Progenitor cell of endocrine pancreas (in vitro differentiated cells): ENCODE measurements at regions not wholly inside any gene's neighbourhood (a gene's known extent, or its start where the extent isn't known, plus 50 kb on each side); places are given as distances from the start of the nearest gene placed in this dataset.

ENCODE experiments used
- DNase-seq: peaks from one replicate; pipeline ENCODE4 v3.0.0; 2021; ENCODE audit warnings: low spot score; ENCODE audit not compliant: unreplicated experiment
- H3K27ac Mint-ChIP-seq: 2 replicates; pipeline ENCODE4 v1.8.0; 2021; ENCODE audit warnings: mild to moderate bottlenecking, moderate library complexity, mixed read lengths
- H3K27me3 Mint-ChIP-seq: 2 replicates; pipeline ENCODE4 v1.8.0; 2021; ENCODE audit warnings: mixed read lengths
- H3K36me3 Mint-ChIP-seq: 2 replicates; pipeline ENCODE4 v1.8.0; 2022; ENCODE audit warnings: mixed read lengths; ENCODE audit not compliant: insufficient read depth
- H3K4me1 Mint-ChIP-seq: 2 replicates; pipeline ENCODE4 v1.8.0; 2021; ENCODE audit warnings: low read depth, mixed read lengths
- H3K4me3 Mint-ChIP-seq: 2 replicates; pipeline ENCODE4 v1.8.0; 2021; ENCODE audit warnings: low read depth, mild to moderate bottlenecking, moderate library complexity, mixed read lengths
- H3K9me3 Mint-ChIP-seq: 2 replicates; pipeline ENCODE4 v1.8.0; 2021; ENCODE audit warnings: low read depth, mixed read lengths
- CTCF ChIP-seq: fragments of 200-600 bp; sonication (generic); IDR thresholded peaks from one replicate; pipeline ENCODE4 v1.5.0; 2021; ENCODE audit warnings: antibody characterized with exemption, mild to moderate bottlenecking; ENCODE audit not compliant: unreplicated experiment

DNA sequence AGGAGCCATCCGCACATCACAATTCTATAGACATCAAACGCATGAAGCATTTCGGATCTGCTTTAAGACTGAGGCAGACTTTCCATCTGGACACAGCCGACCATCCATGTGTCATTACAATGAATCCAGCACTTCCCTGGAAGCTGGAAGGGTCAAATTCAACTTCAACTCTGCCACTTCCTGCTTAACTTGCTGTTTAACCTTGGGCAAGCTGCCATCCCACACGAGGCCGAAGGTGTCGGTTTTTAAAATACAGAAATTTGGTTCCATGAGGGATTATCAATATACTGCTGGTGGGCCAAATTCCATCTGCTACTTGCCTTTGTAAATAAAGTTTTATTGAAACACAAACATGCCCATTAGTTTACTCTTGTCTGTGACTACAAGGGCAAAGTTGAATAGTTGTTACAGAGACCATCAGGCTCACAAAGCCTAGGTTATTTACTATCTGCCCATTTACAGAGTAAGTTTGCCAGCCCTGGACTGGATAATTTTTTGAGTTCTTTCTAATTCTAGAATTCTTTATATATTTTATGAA is 134.6 kb downstream of the FAM204A start:
- peaks cover 14% of the 10 kb centered on the region for H3K4me1 Mint-ChIP-seq
- no peaks in the 10 kb centered on the region for H3K9me3 Mint-ChIP-seq
- no peak for DNase-seq
- no peak overlapping the region for H3K27ac Mint-ChIP-seq
- no peak for TF ChIP-seq CTCF
- H3K4me3 Mint-ChIP-seq = no peak overlapping the region
- H3K36me3 Mint-ChIP-seq = no peaks in the 10 kb centered on the region
- H3K27me3 Mint-ChIP-seq = peaks cover 6% of the 10 kb centered on the region

- TF ChIP-seq CTCF = no peak
- H3K27ac Mint-ChIP-seq = no peak overlapping the region
- H3K4me1 Mint-ChIP-seq = peaks cover 14% of the 10 kb centered on the region
- no peak overlapping the region for H3K4me3 Mint-ChIP-seq
- no peak for DNase-seq
- H3K9me3 Mint-ChIP-seq = peaks cover 4% of the 10 kb centered on the region
- H3K36me3 Mint-ChIP-seq = no peaks in the 10 kb centered on the region
- peaks cover 6% of the 10 kb centered on the region for H3K27me3 Mint-ChIP-seq
Measured at GRCh38 chr10:118204292-118204943, 137.7 kb downstream of the FAM204A start.

DNA sequence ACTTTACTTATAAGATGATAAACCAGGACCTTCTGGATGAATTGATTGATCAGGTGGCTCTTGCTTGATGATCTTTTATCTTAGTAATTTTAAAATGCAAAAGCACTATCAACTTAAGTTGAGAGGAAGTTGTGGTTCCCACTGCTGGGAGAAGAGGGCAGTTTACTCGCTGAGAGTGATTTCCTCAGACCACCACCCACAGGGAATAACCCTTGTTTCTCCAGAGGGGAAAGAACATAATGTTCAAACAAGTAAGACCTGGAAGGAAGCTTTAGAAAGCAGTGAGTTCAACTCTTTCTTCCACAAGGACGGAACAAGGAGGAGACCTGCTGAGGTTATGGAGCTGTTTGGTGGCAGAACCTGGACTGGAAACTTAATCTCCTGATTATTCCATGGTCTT is 138.7 kb downstream of the FAM204A start:
- H3K4me3 Mint-ChIP-seq = no peak overlapping the region
- peaks cover 6% of the 10 kb centered on the region for H3K27me3 Mint-ChIP-seq
- no peak for DNase-seq
- H3K9me3 Mint-ChIP-seq = peaks cover 8% of the 10 kb centered on the region
- peaks cover 9% of the 10 kb centered on the region for H3K4me1 Mint-ChIP-seq
- no peaks in the 10 kb centered on the region for H3K36me3 Mint-ChIP-seq
- TF ChIP-seq CTCF = no peak
- no peak overlapping the region for H3K27ac Mint-ChIP-seq

DNA sequence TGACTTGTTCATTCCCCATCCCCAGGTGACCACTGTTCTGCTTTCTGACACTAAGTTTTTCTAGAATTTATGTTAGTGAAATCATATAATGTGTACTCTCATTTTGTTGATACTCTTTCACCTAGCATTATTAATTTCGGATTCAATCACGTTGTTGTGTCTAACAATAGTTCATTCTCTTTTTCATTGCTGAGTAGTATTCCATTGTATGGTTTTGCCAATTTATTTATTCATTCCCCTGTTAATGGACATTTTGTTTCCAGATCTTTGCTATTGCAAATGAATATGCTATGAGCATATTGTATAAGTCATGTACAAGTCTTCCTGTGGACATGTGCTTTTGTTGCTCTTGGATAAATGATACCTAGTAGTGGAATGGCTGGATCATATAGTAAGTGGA is 146.4 kb downstream of the FAM204A start:
- Mint-ChIP-seq H3K9me3 (peaks cover 14% of the 10 kb centered on the region), H3K4me3 (no peak overlapping the region), H3K4me1 (no peaks in the 10 kb centered on the region), H3K27me3 (peaks cover 2% of the 10 kb centered on the region), H3K27ac (no peak overlapping the region), H3K36me3 (no peaks in the 10 kb centered on the region)
- no peak for DNase-seq
- no peak for TF ChIP-seq CTCF

DNA sequence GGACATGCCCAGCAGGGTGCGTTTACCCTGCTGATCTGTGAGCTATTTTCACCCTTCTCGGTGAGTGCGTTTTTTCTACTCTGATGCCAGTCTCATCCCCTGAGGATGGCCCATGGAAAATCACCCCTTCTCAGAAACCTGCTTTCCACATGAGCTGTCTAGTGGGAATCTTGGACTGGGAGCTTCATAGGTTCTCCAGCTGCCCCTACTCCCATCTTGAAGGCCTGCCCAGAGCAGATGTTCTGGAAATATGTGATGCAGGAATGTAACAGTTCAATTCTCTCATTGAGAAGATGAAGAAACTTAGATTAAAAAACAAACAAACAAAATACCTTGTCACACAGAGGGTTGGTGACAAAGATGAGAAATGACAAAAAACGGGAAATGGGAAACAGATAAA is 146.9 kb upstream of the RAB11FIP2 start:
- Mint-ChIP-seq H3K4me3 (no peak overlapping the region), H3K27ac (no peak overlapping the region), H3K27me3 (peaks cover 6% of the 10 kb centered on the region), H3K36me3 (no peaks in the 10 kb centered on the region), H3K9me3 (peaks cover 7% of the 10 kb centered on the region), H3K4me1 (no peaks in the 10 kb centered on the region)
- no peak for TF ChIP-seq CTCF
- DNase-seq = no peak
